ENCODE measurements at regions not wholly inside any gene's neighbourhood (a gene's known extent, or its start where the extent isn't known, plus 50 kb on each side); places are given as distances from the start of the nearest gene placed in this dataset.
A peak's percentile ranks its signal among the peaks of the same experiment; 100 is the strongest.
"Not testable (repeated sequence)": the region's sequence is repeated elsewhere in the genome, so short reads cannot be mapped to it uniquely, and the experiment has no call there.

GRCh38 chr10:108975459-108976058 lies 947.8 kb downstream of the XPNPEP1 start:
- H3K27me3 Mint-ChIP-seq, result no peaks in the 10 kb centered on the region
- H3K27ac Mint-ChIP-seq, result no peak overlapping the region
- DNase-seq (no peak), ATAC-seq (ENCODE audit: low read depth in 2 of 2) (no peak)
- H3K4me1 Mint-ChIP-seq, result no peaks in the 10 kb centered on the region
- H3K4me3 Mint-ChIP-seq, result no peak overlapping the region
- no peaks in the 10 kb centered on the region for H3K36me3 Mint-ChIP-seq
- H3K9me3 Mint-ChIP-seq, result peaks cover 3 to 25% (median 10%) of the 10 kb centered on the region in 7 donors

- no peaks in the 10 kb centered on the region for H3K4me1 Mint-ChIP-seq
- DNase-seq (no peak), ATAC-seq (ENCODE audit: low read depth in 2 of 2) (no peak)
- no peaks in the 10 kb centered on the region for H3K36me3 Mint-ChIP-seq
- peaks cover 0 to 6% (median 3%) of the 10 kb centered on the region in 7 donors for H3K9me3 Mint-ChIP-seq
- H3K4me3 Mint-ChIP-seq, result no peak overlapping the region
- no peaks in the 10 kb centered on the region for H3K27me3 Mint-ChIP-seq
- H3K27ac Mint-ChIP-seq, result no peak overlapping the region
Observed at GRCh38 chr10:108970016-108970415, 953.3 kb downstream of the XPNPEP1 start.

GRCh38 chr10:108966411-108966810 lies 956.9 kb downstream of the XPNPEP1 start:
- no peaks in the 10 kb centered on the region for H3K27me3 Mint-ChIP-seq
- H3K4me3 Mint-ChIP-seq, result no peak overlapping the region
- no peak for ATAC-seq (ENCODE audit: low read depth in 2 of 2)

GRCh38 chr10:108966005-108966404 lies 957.3 kb downstream of the XPNPEP1 start:
- Mint-ChIP-seq H3K36me3 (no peaks in the 10 kb centered on the region), H3K27me3 (no peaks in the 10 kb centered on the region), H3K27ac (no peak overlapping the region), H3K9me3 (peaks cover 0 to 5% (median 0%) of the 10 kb centered on the region in 7 donors), H3K4me1 (no peaks in the 10 kb centered on the region), H3K4me3 (no peak overlapping the region)
- no peak for DNase-seq
- ATAC-seq (ENCODE audit: low read depth in 2 of 2), result no peak

More at GRCh38 chr10:108966411-108966810, 956.9 kb downstream of the XPNPEP1 start:
- H3K27ac Mint-ChIP-seq, result no peak overlapping the region
- DNase-seq, result no peak
- H3K36me3 Mint-ChIP-seq, result no peaks in the 10 kb centered on the region
- H3K4me1 Mint-ChIP-seq, result no peaks in the 10 kb centered on the region
- peaks cover 0 to 2% (median under 1%) of the 10 kb centered on the region in 7 donors for H3K9me3 Mint-ChIP-seq

- H3K36me3 Mint-ChIP-seq, result no peaks in the 10 kb centered on the region
- DNase-seq (no peak), ATAC-seq (ENCODE audit: low read depth in 2 of 2) (no peak)
- H3K9me3 Mint-ChIP-seq, result peaks cover 0 to 5% (median 0%) of the 10 kb centered on the region in 7 donors
- no peak overlapping the region for H3K27ac Mint-ChIP-seq
- H3K4me1 Mint-ChIP-seq, result no peaks in the 10 kb centered on the region
- H3K27me3 Mint-ChIP-seq, result no peaks in the 10 kb centered on the region
- no peak overlapping the region for H3K4me3 Mint-ChIP-seq
Observed at GRCh38 chr10:108962172-108962571, 961.1 kb downstream of the XPNPEP1 start.

- DNase-seq (no peak), ATAC-seq (ENCODE audit: low read depth in 2 of 2) (no peak)
- Mint-ChIP-seq H3K36me3 (no peaks in the 10 kb centered on the region), H3K4me1 (no peaks in the 10 kb centered on the region), H3K27me3 (no peaks in the 10 kb centered on the region), H3K27ac (no peak overlapping the region), H3K4me3 (no peak overlapping the region), H3K9me3 (peaks cover 2 to 10% (median 5%) of the 10 kb centered on the region in 7 donors)
Observed at GRCh38 chr10:108957681-108958080, 965.6 kb downstream of the XPNPEP1 start.

GRCh38 chr10:108956149-108956548 lies 967.2 kb downstream of the XPNPEP1 start:
- Mint-ChIP-seq H3K27ac (no peak overlapping the region), H3K4me1 (no peaks in the 10 kb centered on the region), H3K27me3 (no peaks in the 10 kb centered on the region), H3K9me3 (peaks cover 8 to 16% (median 10%) of the 10 kb centered on the region in 7 donors), H3K4me3 (no peak overlapping the region), H3K36me3 (no peaks in the 10 kb centered on the region)
- DNase-seq (no peak), ATAC-seq (ENCODE audit: low read depth in 2 of 2) (no peak)

- peaks cover 6 to 27% (median 14%) of the 10 kb centered on the region in 7 donors for H3K9me3 Mint-ChIP-seq
- not testable (repeated sequence) for H3K4me3 Mint-ChIP-seq; ATAC-seq (ENCODE audit: low read depth in 2 of 2); H3K27me3 Mint-ChIP-seq; H3K4me1 Mint-ChIP-seq; DNase-seq; H3K27ac Mint-ChIP-seq
- H3K36me3 Mint-ChIP-seq, result peaks cover 7 to 10% of the 10 kb centered on the region in 2 donors
Observed at GRCh38 chr10:108920029-108920428, 1003.3 kb downstream of the XPNPEP1 start.

GRCh38 chr10:108913300-108913699 lies 1010.0 kb downstream of the XPNPEP1 start:
- ATAC-seq (ENCODE audit: low read depth in 2 of 2), result no peak
- Mint-ChIP-seq H3K36me3 (no peaks in the 10 kb centered on the region), H3K9me3 (peaks cover 0 to 10% (median 0%) of the 10 kb centered on the region in 7 donors), H3K4me3 (no peak overlapping the region), H3K27ac (no peak overlapping the region), H3K27me3 (peaks cover 21 to 36% (median 31%) of the 10 kb centered on the region in 3 donors), H3K4me1 (peaks cover 0 to 6% (median 0%) of the 10 kb centered on the region in 3 donors)
- no peak for DNase-seq

GRCh38 chr10:108911814-108912541 lies 1011.3 kb downstream of the XPNPEP1 start:
- ATAC-seq (ENCODE audit: low read depth in 2 of 2) (no peak), DNase-seq (no peak)
- Mint-ChIP-seq H3K4me1 (peaks cover 0 to 6% (median 0%) of the 10 kb centered on the region in 3 donors), H3K27me3 (peaks cover 20 to 36% (median 31%) of the 10 kb centered on the region in 3 donors), H3K9me3 (peaks cover 0 to 9% (median 0%) of the 10 kb centered on the region in 7 donors), H3K4me3 (peak overlapping the region in 5 of 8 donors; percentile 50 to 85 (median 59)), H3K36me3 (no peaks in the 10 kb centered on the region), H3K27ac (no peak overlapping the region)

GRCh38 chr10:108908096-108908495 lies 1015.2 kb downstream of the XPNPEP1 start:
- no peak for DNase-seq
- no peak for ATAC-seq (ENCODE audit: low read depth in 2 of 2)

GRCh38 chr10:108905821-108906220 lies 1017.5 kb downstream of the XPNPEP1 start:
- no peak overlapping the region for H3K4me3 Mint-ChIP-seq
- peaks cover 0 to 5% (median 0%) of the 10 kb centered on the region in 7 donors for H3K9me3 Mint-ChIP-seq
- peaks cover 0 to 14% (median 0%) of the 10 kb centered on the region in 3 donors for H3K4me1 Mint-ChIP-seq
- H3K27ac Mint-ChIP-seq, result no peak overlapping the region
- no peaks in the 10 kb centered on the region for H3K36me3 Mint-ChIP-seq
- ATAC-seq (ENCODE audit: low read depth in 2 of 2) (no peak), DNase-seq (no peak)
- H3K27me3 Mint-ChIP-seq, result peaks cover 5 to 17% (median 9%) of the 10 kb centered on the region in 3 donors

More at GRCh38 chr10:108908096-108908495, 1015.2 kb downstream of the XPNPEP1 start:
- Mint-ChIP-seq H3K9me3 (peaks cover 0 to 5% (median 2%) of the 10 kb centered on the region in 7 donors), H3K27me3 (peaks cover 15 to 34% (median 26%) of the 10 kb centered on the region in 3 donors), H3K4me3 (no peak overlapping the region), H3K27ac (no peak overlapping the region), H3K4me1 (peaks cover 0 to 7% (median 0%) of the 10 kb centered on the region in 3 donors), H3K36me3 (no peaks in the 10 kb centered on the region)

- Mint-ChIP-seq H3K36me3 (no peaks in the 10 kb centered on the region), H3K4me3 (no peak overlapping the region), H3K4me1 (peaks cover 0 to 14% (median 0%) of the 10 kb centered on the region in 3 donors), H3K27ac (no peak overlapping the region), H3K27me3 (peaks cover 0 to 13% (median 9%) of the 10 kb centered on the region in 3 donors), H3K9me3 (peaks cover 0 to 5% (median 0%) of the 10 kb centered on the region in 7 donors)
- DNase-seq (no peak), ATAC-seq (ENCODE audit: low read depth in 2 of 2) (no peak)
Observed at GRCh38 chr10:108905171-108905570, 1018.1 kb downstream of the XPNPEP1 start.

Measured in naive B cell (primary cell).